MV-4-11 (cell line): ENCODE measurements at regions not wholly inside any gene's neighbourhood (a gene's known extent, or its start where the extent isn't known, plus 50 kb on each side); places are given as distances from the start of the nearest gene placed in this dataset.
"Not testable (repeated sequence)": the region's sequence is repeated elsewhere in the genome, so short reads cannot be mapped to it uniquely, and the experiment has no call there.

Experiments
- DNase-seq: peaks from one replicate; lab custom pipeline; 2025; lab: John Stamatoyannopoulos, UW

GRCh38 chr13:50274181-50274580 is 258.9 kb downstream of the KCNRG start:
- DNase-seq = no peak

GRCh38 chr13:50275392-50276063 is 260.3 kb downstream of the KCNRG start:
- no peak for DNase-seq

- DNase-seq = no peak
Observed at GRCh38 chr13:50276550-50276949, 261.3 kb downstream of the KCNRG start.

- DNase-seq = no peak
Observed at GRCh38 chr13:50277127-50277526, 261.9 kb downstream of the KCNRG start.

DNA sequence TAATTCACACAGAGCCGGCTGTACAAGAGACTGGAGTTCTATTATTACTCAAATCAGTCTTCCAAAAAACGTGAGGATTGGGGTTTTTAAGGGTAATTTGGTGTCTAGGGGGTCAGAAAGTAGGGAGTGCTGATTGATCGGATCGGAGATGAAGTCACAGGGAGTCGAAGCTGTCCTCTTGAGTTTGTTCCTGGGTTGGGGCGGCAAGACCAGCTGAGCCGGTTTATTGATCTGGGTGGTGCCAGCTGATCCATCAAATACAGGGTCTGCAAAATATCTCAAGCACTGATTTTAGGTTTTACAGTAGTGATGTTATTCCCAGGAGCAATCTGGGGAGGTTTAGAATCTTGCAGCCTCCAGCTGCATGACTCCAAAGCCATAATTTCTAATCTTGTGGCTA is 262.7 kb downstream of the KCNRG start:
- no peak for DNase-seq

- no peak for DNase-seq
Observed at GRCh38 chr13:50280441-50280937, 265.2 kb downstream of the KCNRG start.

- no peak for DNase-seq
Observed at GRCh38 chr13:50282016-50282415, 266.8 kb downstream of the KCNRG start.

- DNase-seq = peak; percentile 55
Observed at GRCh38 chr13:50283017-50283416, 267.8 kb downstream of the KCNRG start.

GRCh38 chr13:50284540-50284939 is 269.3 kb downstream of the KCNRG start:
- peak; percentile 76 for DNase-seq

- no peak for DNase-seq
Observed at GRCh38 chr13:50285283-50285682, 270.0 kb downstream of the KCNRG start.

GRCh38 chr13:50286324-50286723 is 271.1 kb downstream of the KCNRG start:
- no peak for DNase-seq

GRCh38 chr13:50290186-50290585 is 274.9 kb downstream of the KCNRG start:
- peak; percentile 81 for DNase-seq

- no peak for DNase-seq
Observed at GRCh38 chr13:50291611-50292010, 276.4 kb downstream of the KCNRG start.

- DNase-seq = peak; percentile 40
Observed at GRCh38 chr13:50292081-50292480, 276.8 kb downstream of the KCNRG start.

DNA sequence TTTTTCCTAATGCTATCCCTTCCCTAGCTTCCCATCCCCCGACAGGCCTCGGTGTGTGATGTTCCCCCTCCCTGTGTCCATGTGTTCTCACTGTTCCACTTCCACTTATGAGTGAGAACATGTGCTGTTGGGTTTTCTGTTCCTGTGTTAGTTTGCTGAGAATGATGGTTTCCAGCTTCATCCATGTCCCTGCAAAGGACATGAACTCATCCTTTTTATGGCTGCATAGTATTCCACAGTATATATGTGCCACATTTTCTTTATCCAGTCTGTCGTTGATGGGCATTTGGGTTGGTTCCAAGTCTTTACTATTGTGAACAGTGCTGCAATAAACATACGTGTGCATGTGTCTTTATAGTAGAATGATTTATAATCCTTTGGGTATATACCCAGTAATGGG is 279.2 kb downstream of the KCNRG start:
- not testable (repeated sequence) for DNase-seq

DNA sequence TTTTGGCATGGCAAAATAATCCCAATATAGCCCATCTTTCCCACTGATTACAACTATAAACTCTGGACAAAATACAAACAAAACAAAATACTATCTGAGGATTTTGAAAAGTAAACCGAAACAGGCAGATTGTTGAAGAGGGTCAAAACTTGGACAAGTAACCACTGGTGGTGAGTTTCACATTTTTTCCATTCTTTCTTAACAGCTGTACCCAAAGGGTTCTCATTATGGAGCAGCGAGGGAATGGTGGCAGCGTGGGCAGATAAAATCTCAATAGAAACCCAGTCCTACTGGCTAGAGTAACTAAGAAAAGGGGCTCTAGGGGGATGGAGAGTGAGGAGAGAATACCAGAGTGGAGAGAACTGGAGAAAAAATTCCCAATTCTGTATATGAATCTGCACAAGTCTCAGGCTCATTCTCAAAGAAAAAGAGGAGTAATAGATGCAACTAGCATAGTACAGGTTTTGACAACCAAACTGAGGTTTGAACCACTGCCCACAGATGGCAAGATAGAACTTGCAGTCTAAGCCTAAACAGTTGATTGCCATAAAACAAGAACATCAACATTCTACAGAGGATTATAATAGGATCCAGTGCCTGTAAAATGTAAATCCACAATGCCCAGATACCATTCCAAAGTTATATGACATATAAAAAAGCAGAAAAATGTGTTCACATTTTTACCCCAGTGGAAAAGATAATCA is 284.5 kb downstream of the KCNRG start:
- no peak for DNase-seq

- DNase-seq = no peak
Observed at GRCh38 chr13:50303963-50304721, 288.9 kb downstream of the KCNRG start.

DNA sequence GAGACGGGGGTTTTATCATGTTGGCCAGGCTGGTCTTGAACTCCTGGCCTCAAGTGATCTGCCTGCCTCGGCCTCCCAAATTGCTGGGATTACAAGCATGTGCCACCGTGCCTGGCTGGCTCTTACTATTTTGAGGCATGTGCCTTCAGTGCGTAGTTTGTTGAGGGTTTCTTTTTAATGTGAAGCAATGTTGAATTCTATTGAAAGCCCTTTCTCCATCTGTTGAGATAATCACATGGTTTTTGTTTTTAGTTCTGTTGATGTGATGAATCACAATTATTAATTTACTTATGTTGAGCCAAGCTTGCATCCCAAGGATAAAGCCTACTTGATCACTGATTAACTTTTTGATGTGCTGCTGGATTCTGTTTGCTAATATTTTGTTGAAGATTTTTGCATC is 290.9 kb downstream of the KCNRG start:
- no peak for DNase-seq

DNA sequence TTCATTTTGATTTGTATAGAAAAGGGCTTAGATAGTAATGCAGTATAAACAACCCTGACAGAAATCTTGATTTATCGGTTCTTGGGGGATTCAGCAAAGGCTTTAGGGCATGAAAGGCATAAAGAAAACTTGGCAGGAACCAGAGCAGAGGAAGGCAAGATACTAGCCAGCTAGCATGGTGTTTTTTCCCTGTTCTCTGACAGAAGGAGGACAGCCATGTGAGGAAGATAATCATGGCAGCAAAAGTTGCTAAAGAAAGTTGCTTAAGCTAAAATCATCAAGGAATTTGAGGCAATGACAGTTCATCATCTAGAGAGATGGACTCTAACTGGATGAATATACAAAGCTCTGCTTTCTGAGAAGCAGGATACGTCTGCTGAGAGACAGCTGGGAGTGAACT is 294.1 kb downstream of the KCNRG start:
- DNase-seq = no peak

- no peak for DNase-seq
Observed at GRCh38 chr13:50309882-50310594, 294.8 kb downstream of the KCNRG start.

DNA sequence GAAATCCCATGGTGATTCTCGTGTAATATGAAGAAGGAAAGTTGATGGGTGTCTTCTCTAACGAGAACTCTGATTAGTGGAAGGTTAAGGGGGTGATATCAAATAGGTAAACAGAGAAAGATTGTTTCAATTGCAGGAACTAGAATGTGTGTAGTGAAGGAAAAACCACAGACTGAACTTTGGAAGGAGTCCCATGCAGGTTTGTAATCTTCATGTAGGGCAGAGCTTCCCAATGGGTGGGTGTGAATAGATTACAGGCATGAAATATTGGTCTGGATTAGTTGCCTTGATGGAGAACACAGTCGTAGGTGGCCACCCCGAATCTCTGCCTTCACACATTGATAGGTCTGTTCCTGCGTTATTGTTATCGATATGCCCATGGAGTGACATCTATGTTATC is 295.5 kb downstream of the KCNRG start:
- DNase-seq = no peak

GRCh38 chr13:50318887-50319286 is 303.6 kb downstream of the KCNRG start:
- DNase-seq = no peak
